HG03378 (cell line): ENCODE measurements at regions not wholly inside any gene's neighbourhood (a gene's known extent, or its start where the extent isn't known, plus 50 kb on each side); places are given as distances from the start of the nearest gene placed in this dataset.

Source experiments
- ATAC-seq: cut with Tn5 transposase; IDR thresholded peaks from one replicate; pipeline ENCODE4 v1.9.1; 2021; ENCODE audit warnings: mild to moderate bottlenecking, moderate library complexity; ENCODE audit not compliant: unreplicated experiment

GRCh38 chr6:82720992-82721391 lies 344.6 kb downstream of the UBE3D start:
- no peak for ATAC-seq

GRCh38 chr6:82735790-82736189 lies 329.9 kb downstream of the UBE3D start:
- no peak for ATAC-seq

GRCh38 chr6:82737965-82738364 lies 327.7 kb downstream of the UBE3D start:
- ATAC-seq: no peak

GRCh38 chr6:82738773-82739172 lies 326.9 kb downstream of the UBE3D start:
- ATAC-seq: no peak

- no peak for ATAC-seq
These were observed 326.3 kb downstream of the UBE3D start for GRCh38 chr6:82739303-82739702.

- ATAC-seq: no peak
These were observed 325.6 kb downstream of the UBE3D start for GRCh38 chr6:82740072-82740471.

GRCh38 chr6:82741325-82741995 lies 324.2 kb downstream of the UBE3D start:
- no peak for ATAC-seq

- ATAC-seq: no peak
These were observed 323.6 kb downstream of the UBE3D start for GRCh38 chr6:82741996-82742385.

GRCh38 chr6:82744286-82745015 lies 321.2 kb downstream of the UBE3D start:
- no peak for ATAC-seq

- no peak for ATAC-seq
These were observed 315.1 kb downstream of the UBE3D start for GRCh38 chr6:82750556-82750955.

GRCh38 chr6:82751718-82752117 lies 313.9 kb downstream of the UBE3D start:
- no peak for ATAC-seq

- ATAC-seq: no peak
These were observed 303.8 kb downstream of the UBE3D start for GRCh38 chr6:82761674-82762345.

- no peak for ATAC-seq
These were observed 299.2 kb downstream of the UBE3D start for GRCh38 chr6:82766476-82766875.

GRCh38 chr6:82767037-82767436 lies 298.6 kb downstream of the UBE3D start:
- no peak for ATAC-seq

GRCh38 chr6:82767447-82767846 lies 298.2 kb downstream of the UBE3D start:
- no peak for ATAC-seq

GRCh38 chr6:82772851-82773717 lies 292.6 kb downstream of the UBE3D start:
- ATAC-seq: no peak

- no peak for ATAC-seq
These were observed 290.3 kb downstream of the UBE3D start for GRCh38 chr6:82775361-82775760.

GRCh38 chr6:82775981-82776380 lies 289.7 kb downstream of the UBE3D start:
- no peak for ATAC-seq

GRCh38 chr6:82779041-82779440 lies 286.6 kb downstream of the UBE3D start:
- ATAC-seq: no peak

GRCh38 chr6:82780334-82780733 lies 285.3 kb downstream of the UBE3D start:
- ATAC-seq: no peak

GRCh38 chr6:82781620-82782204 lies 283.9 kb downstream of the UBE3D start:
- no peak for ATAC-seq
